Lower leg skin (tissue), 3 donors: ENCODE measurements at regions not wholly inside any gene's neighbourhood (a gene's known extent, or its start where the extent isn't known, plus 50 kb on each side); places are given as distances from the start of the nearest gene placed in this dataset.

Experiments
- CTCF ChIP-seq, 3 donors: fragments of 450-650 bp; IDR thresholded peaks; one replicate each; pipeline ENCODE4 v1.5.1; 2016; ENCODE audit warnings: antibody characterized with exemption in 3 of 3, mild to moderate bottlenecking in 3 of 3, moderate library complexity in 2 of 3
- POLR2A ChIP-seq, 2 donors: fragments of 450-650 bp; IDR thresholded peaks; one replicate each; pipeline ENCODE4 v1.6.1; 2016 to 2017; ENCODE audit warnings: antibody characterized with exemption in 2 of 2, mild to moderate bottlenecking in 1 of 2, moderate library complexity in 1 of 2

DNA sequence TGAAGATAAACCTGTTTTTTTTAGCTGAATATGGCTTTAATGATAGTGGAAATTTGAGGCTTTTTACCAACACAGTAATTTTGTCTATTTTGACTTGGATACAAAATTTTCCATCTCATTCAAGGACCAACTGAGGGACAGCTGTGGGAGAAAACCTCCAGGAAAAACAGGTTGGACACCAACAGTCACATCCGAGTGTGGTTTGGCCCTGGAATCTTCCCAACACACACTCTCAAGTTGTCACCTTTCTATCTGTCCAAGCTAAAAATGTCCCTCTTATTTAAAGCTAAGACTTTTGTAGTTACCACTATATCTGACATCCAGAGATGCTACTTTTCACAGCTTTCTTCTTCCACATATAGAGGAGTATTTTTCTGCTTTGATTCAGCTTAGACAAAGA lies 404.9 kb downstream of the PCDH7 start:
- TF ChIP-seq POLR2A (IDR thresholded peaks at IDR 0.05) (no peak), CTCF (IDR thresholded peaks at IDR 0.05) (no peak)
